LNCaP clone FGC (cell line): ENCODE measurements at regions not wholly inside any gene's neighbourhood (a gene's known extent, or its start where the extent isn't known, plus 50 kb on each side); places are given as distances from the start of the nearest gene placed in this dataset.
"Not testable (repeated sequence)": the region's sequence is repeated elsewhere in the genome, so short reads cannot be mapped to it uniquely, and the experiment has no call there.

Experiments used
- DNase-seq: peaks from one replicate; pipeline ENCODE4 v3.0.0-alpha.2; 2011; ENCODE audit warnings: low read depth
- H3K4me3 ChIP-seq: 2 replicates; pipeline ENCODE4 v1.5.1; 2011; ENCODE audit warnings: mild to moderate bottlenecking, low read depth, low read length, control low read depth
- CTCF ChIP-seq: IDR thresholded peaks from 2 replicates; pipeline ENCODE4 v1.5.1; 2012; ENCODE audit warnings: mild to moderate bottlenecking; ENCODE audit not compliant: control insufficient read depth, insufficient read depth; ENCODE audit errors: extremely low read depth

- no peak for TF ChIP-seq CTCF
- no peak for DNase-seq
- no peak overlapping the region for H3K4me3 ChIP-seq
Observed at GRCh38 chr2:133879703-133880102, 311.4 kb upstream of the NCKAP5 start.

- DNase-seq, H3K4me3 ChIP-seq: not testable (repeated sequence)
Observed at GRCh38 chr2:133882159-133882558, 313.9 kb upstream of the NCKAP5 start.

- no peak for DNase-seq
- H3K4me3 ChIP-seq, result no peak overlapping the region
- peak; percentile 29 for TF ChIP-seq CTCF
Observed at GRCh38 chr2:133884739-133885381, 316.6 kb upstream of the NCKAP5 start.

GRCh38 chr2:133885847-133886246 is 317.6 kb upstream of the NCKAP5 start:
- TF ChIP-seq CTCF, result no peak
- no peak overlapping the region for H3K4me3 ChIP-seq
- no peak for DNase-seq

GRCh38 chr2:133886735-133887675 is 318.7 kb upstream of the NCKAP5 start:
- no peak overlapping the region for H3K4me3 ChIP-seq
- DNase-seq, result peak; percentile 63
- TF ChIP-seq CTCF, result peak; percentile 80

- TF ChIP-seq CTCF, result no peak
- DNase-seq, result no peak
- H3K4me3 ChIP-seq, result no peak overlapping the region
Observed at GRCh38 chr2:133887676-133888040, 319.4 kb upstream of the NCKAP5 start.

- H3K4me3 ChIP-seq, result no peak overlapping the region
- no peak for TF ChIP-seq CTCF
- DNase-seq, result no peak
Observed at GRCh38 chr2:133888107-133888506, 319.8 kb upstream of the NCKAP5 start.
